Esophagus muscularis mucosa (tissue), 4 donors: ENCODE measurements at regions not wholly inside any gene's neighbourhood (a gene's known extent, or its start where the extent isn't known, plus 50 kb on each side); places are given as distances from the start of the nearest gene placed in this dataset.

Experiments used
- DNase-seq: peaks from one replicate; pipeline ENCODE4 v3.0.0-alpha.2; 2017; ENCODE audit errors: extremely low spot score
- H3K27ac ChIP-seq, 4 donors: fragments of 200-600 bp; sonication (generic); replicated peaks in 1 of 4; 1 replicate in 3 of 4; 2 replicates in 1 of 4; pipeline ENCODE4 v1.5.1; 2016 to 2019; ENCODE audit warnings: mild to moderate bottlenecking in 1 of 4
- H3K27me3 ChIP-seq, 4 donors: fragments of 200-600 bp; sonication (generic); one replicate each; pipeline versions ENCODE4 v1.5.1 to v1.6.0; 2016 to 2019
- H3K36me3 ChIP-seq, 4 donors: fragments of 200-600 bp; sonication (generic); one replicate each; pipeline ENCODE4 v1.5.1; 2016 to 2019
- H3K4me1 ChIP-seq, 4 donors: fragments of 200-600 bp; sonication (generic); one replicate each; pipeline ENCODE4 v1.5.1; 2016 to 2019
- H3K4me3 ChIP-seq, 4 donors: fragments of 200-600 bp; sonication (generic); 1 replicate in 2 of 4; 2 replicates in 2 of 4; pipeline ENCODE4 v1.5.1; 2016 to 2019; ENCODE audit warnings: mild to moderate bottlenecking in 4 of 4, moderate library complexity in 1 of 4
- H3K9me3 ChIP-seq, 4 donors: fragments of 200-600 bp; sonication (generic); 1 replicate in 3 of 4; 2 replicates in 1 of 4; pipeline ENCODE4 v1.5.1; 2016 to 2019
- EP300 ChIP-seq: sonication (generic); formaldehyde crosslinking; IDR thresholded peaks from one replicate; pipeline ENCODE4 v1.6.1; 2017; ENCODE audit warnings: antibody characterized with exemption
- POLR2A ChIP-seq: fragments of 450-650 bp; IDR thresholded peaks from one replicate; pipeline ENCODE4 v1.6.1; 2017; ENCODE audit warnings: antibody characterized with exemption, moderate library complexity, mild to moderate bottlenecking, low read depth
- POLR2AphosphoS5 ChIP-seq, 2 donors: sonication (generic); formaldehyde crosslinking; IDR thresholded peaks; one replicate each; pipeline ENCODE4 v1.6.1; 2017; ENCODE audit warnings: antibody characterized with exemption in 2 of 2
- WGBS: methylation state at CpG from one replicate; pipeline ENCODE4 v1.1.5; 2018; 5-methylcytosine and 5-hydroxymethylcytosine counted together
- intact Hi-C: fragments of 100-400 bp; cut with DNase I; formaldehyde crosslinking; loops from one replicate; pipeline ENCODE4 v1.15.1; 2023
- TF ChIP-seq, protein P1 (sequence below), 3 experiments: fragments of 200-600 bp in 2 of 3; fragments of 450-650 bp in 1 of 3; sonication (generic) in 2 of 3; IDR thresholded peaks; one replicate each; pipeline ENCODE4 v1.5.1; 2017 to 2019; ENCODE audit warnings: antibody characterized with exemption in 3 of 3, mild to moderate bottlenecking in 2 of 3, moderate library complexity in 1 of 3

DNA sequence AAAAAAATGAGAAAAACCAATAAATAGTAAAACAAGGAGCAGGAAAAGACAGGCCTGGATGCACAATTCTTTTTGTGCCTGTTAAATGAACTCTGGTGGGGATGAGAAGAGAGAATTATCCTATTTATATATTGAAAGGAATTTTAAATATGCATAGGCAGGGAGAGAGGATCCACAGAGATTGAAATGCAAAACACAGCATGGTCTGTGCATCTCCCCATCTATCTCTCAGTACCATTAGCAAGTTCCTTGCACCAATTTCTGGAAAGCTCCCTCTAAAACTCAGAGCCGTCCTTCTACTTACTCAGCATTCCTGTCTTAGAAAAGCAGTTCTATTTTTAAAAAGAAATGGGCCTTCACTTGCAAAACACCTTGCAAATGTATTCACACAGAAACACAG lies 502.3 kb upstream of the KLHL29 start:
- H3K27me3 ChIP-seq, result no peaks in the 10 kb centered on the region
- H3K9me3 ChIP-seq, result no peaks in the 10 kb centered on the region
- no peaks in the 10 kb centered on the region for H3K36me3 ChIP-seq
- H3K27ac ChIP-seq, result no peak overlapping the region
- WGBS, result 36% methylated on average over 1 of the region's 1 CpG
- no peak for DNase-seq
- intact Hi-C loops, result no loop called here
- no peak overlapping the region for H3K4me3 ChIP-seq
- no peak for TF ChIP-seq EP300
- no peak for TF ChIP-seq POLR2A
- no peak for TF ChIP-seq POLR2AphosphoS5 (IDR thresholded peaks at IDR 0.05)
- TF ChIP-seq, protein P1, sequence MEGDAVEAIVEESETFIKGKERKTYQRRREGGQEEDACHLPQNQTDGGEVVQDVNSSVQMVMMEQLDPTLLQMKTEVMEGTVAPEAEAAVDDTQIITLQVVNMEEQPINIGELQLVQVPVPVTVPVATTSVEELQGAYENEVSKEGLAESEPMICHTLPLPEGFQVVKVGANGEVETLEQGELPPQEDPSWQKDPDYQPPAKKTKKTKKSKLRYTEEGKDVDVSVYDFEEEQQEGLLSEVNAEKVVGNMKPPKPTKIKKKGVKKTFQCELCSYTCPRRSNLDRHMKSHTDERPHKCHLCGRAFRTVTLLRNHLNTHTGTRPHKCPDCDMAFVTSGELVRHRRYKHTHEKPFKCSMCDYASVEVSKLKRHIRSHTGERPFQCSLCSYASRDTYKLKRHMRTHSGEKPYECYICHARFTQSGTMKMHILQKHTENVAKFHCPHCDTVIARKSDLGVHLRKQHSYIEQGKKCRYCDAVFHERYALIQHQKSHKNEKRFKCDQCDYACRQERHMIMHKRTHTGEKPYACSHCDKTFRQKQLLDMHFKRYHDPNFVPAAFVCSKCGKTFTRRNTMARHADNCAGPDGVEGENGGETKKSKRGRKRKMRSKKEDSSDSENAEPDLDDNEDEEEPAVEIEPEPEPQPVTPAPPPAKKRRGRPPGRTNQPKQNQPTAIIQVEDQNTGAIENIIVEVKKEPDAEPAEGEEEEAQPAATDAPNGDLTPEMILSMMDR (IDR thresholded peaks at IDR 0.05), result no peak
- H3K4me1 ChIP-seq, result peaks cover 0 to 3% (median 1%) of the 10 kb centered on the region in 4 donors

DNA sequence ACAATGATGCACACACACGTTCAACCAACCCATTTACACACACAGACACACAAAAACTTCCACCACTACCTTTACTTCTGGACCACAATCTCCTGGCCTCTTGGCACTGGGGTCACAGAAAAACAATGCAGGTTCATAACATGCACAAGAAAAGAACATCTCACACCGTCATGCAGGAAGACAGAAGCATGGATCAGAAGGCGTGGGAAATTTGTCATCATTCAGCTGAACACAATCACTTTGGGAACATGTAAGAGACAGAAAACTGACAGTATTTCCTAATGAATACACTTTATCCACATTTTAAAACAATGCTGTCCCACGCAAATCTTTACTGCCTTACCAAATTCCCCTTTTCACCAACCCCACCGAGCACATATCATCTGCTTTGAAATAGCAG lies 501.9 kb upstream of the KLHL29 start:
- intact Hi-C loops, result no loop called here
- H3K4me3 ChIP-seq, result no peak overlapping the region
- peaks cover 0 to 3% (median 1%) of the 10 kb centered on the region in 4 donors for H3K4me1 ChIP-seq
- no peaks in the 10 kb centered on the region for H3K9me3 ChIP-seq
- H3K27ac ChIP-seq, result no peak overlapping the region
- WGBS, result 69% methylated on average over 5 of the region's 5 CpGs
- no peaks in the 10 kb centered on the region for H3K27me3 ChIP-seq
- H3K36me3 ChIP-seq, result no peaks in the 10 kb centered on the region
- no peak for DNase-seq
- TF ChIP-seq POLR2AphosphoS5 (IDR thresholded peaks at IDR 0.05) (no peak), EP300 (no peak), POLR2A (no peak)
- TF ChIP-seq, protein P1 (IDR thresholded peaks at IDR 0.05), result no peak

DNA sequence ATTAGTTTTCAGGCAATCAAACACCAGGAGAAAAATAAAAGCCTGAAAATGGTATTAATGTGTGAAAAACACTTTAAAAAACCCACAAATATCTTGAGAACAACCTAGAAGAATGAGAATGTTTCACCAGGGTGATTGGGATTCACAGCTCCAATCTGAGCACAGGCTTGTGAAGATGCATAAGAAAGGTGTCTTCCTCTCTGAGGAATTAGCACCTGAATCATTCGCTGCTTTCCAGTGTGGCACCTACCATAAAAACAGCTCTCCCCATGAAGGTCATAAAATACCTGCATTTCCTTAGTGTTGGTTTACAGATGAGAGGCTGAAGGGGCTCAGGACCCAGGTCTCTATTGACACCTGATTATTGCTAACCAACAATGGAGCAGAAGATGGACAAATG lies 499.7 kb upstream of the KLHL29 start:
- 82% methylated on average over 1 of the region's 1 CpG for WGBS

DNA sequence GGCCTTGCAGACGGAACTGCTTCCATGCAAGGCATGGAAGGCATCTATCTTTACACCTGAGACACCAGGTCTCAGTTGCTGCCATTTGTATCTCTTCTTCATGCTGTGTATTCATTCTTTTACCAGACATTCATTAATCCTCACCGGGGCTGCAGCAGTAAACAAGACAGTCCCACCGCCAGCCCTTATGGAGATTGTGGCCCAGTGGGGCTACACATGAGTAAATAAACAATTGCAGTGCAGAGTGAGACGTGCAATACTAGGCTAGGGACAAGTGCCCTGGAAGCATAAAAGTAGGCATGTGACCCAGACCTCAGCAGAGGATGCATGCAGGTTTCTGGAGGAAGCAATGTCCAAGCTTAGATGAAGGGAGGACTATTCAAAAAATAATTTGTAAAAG lies 497.6 kb upstream of the KLHL29 start:
- no peaks in the 10 kb centered on the region for H3K9me3 ChIP-seq
- no peak overlapping the region for H3K4me3 ChIP-seq
- DNase-seq, result peak; percentile 55
- H3K27ac ChIP-seq, result no peak overlapping the region
- TF ChIP-seq, protein P1 (IDR thresholded peaks at IDR 0.05), result no peak
- TF ChIP-seq POLR2A, result no peak
- no peak for TF ChIP-seq EP300
- no peak for TF ChIP-seq POLR2AphosphoS5 (IDR thresholded peaks at IDR 0.05)
- peaks cover 0 to 3% (median under 1%) of the 10 kb centered on the region in 4 donors for H3K4me1 ChIP-seq
- intact Hi-C loops, result no loop called here
- H3K36me3 ChIP-seq, result no peaks in the 10 kb centered on the region
- 78% methylated on average over 4 of the region's 4 CpGs for WGBS
- no peaks in the 10 kb centered on the region for H3K27me3 ChIP-seq

More for the DNA sequence above, 499.7 kb upstream of the KLHL29 start:
- Histone ChIP-seq H3K9me3 (no peaks in the 10 kb centered on the region), H3K4me3 (no peak overlapping the region), H3K4me1 (peaks cover 0 to 3% (median 1%) of the 10 kb centered on the region in 4 donors), H3K27me3 (no peaks in the 10 kb centered on the region), H3K36me3 (no peaks in the 10 kb centered on the region), H3K27ac (no peak overlapping the region)
- intact Hi-C loops, result no loop called here
- no peak for DNase-seq
- no peak for TF ChIP-seq POLR2A
- TF ChIP-seq, protein P1 (IDR thresholded peaks at IDR 0.05), result no peak
- no peak for TF ChIP-seq POLR2AphosphoS5 (IDR thresholded peaks at IDR 0.05)
- TF ChIP-seq EP300, result no peak

DNA sequence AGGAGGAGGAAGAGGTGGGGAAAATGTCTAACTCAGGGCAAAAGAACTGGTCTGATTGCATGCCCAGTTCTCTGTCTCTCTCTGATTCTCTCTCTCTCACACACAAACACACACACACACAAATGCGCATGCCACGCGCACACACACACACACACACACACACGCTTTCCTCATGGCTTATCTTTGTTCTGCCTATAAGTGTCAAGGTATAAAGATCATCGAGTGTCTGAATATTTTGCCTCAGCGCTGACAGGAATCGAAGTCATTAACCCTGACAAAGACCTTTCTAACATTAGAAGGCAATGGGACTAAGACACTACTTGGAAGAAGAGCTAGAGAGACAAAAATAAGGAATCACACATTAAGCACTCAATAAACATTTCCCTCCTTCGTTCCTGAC lies 497.1 kb upstream of the KLHL29 start:
- no peaks in the 10 kb centered on the region for H3K36me3 ChIP-seq
- H3K9me3 ChIP-seq, result no peaks in the 10 kb centered on the region
- 77% methylated on average over 8 of the region's 8 CpGs for WGBS
- DNase-seq, result no peak
- no peaks in the 10 kb centered on the region for H3K27me3 ChIP-seq
- H3K4me3 ChIP-seq, result no peak overlapping the region
- intact Hi-C loops, result no loop called here
- H3K27ac ChIP-seq, result no peak overlapping the region
- TF ChIP-seq POLR2A (no peak), POLR2AphosphoS5 (IDR thresholded peaks at IDR 0.05) (no peak), EP300 (no peak)
- TF ChIP-seq, protein P1 (IDR thresholded peaks at IDR 0.05), result no peak
- peaks cover 0 to under 1% (median 0%) of the 10 kb centered on the region in 4 donors for H3K4me1 ChIP-seq
